ENCODE measurements at regions not wholly inside any gene's neighbourhood (a gene's known extent, or its start where the extent isn't known, plus 50 kb on each side); places are given as distances from the start of the nearest gene placed in this dataset.

- no peak overlapping the region for H3K4me2 ChIP-seq (ENCODE audit: insufficient read depth in 1 of 2, low read depth in 2 of 2, low read length in 2 of 2)
- H4K8ac ChIP-seq (ENCODE audit: extremely low read depth, insufficient read depth, low read length) = no peak overlapping the region
- no peak for DNase-seq (ENCODE audit: low read depth in 1 of 2, low spot score in 2 of 2)
- H3K23ac ChIP-seq (ENCODE audit: insufficient read length) = no peak overlapping the region
- H3K4me3 ChIP-seq (ENCODE audit: extremely low read depth in 1 of 4, insufficient read depth in 2 of 4, low read depth in 3 of 4, low read length in 4 of 4) = no peak overlapping the region
- TF ChIP-seq SP1 (IDR thresholded peaks at IDR 0.05; ENCODE audit: low read depth, low read length) (no peak), TBP (IDR thresholded peaks at IDR 0.05; ENCODE audit: low read depth, low read length) (no peak), ATF2 (IDR thresholded peaks at IDR 0.05; ENCODE audit: low read length) (no peak), HDAC2 (IDR thresholded peaks at IDR 0.05; ENCODE audit: borderline replicate concordance in 1 of 2, low read depth in 2 of 2, low read length in 2 of 2) (no peak), SUZ12 (IDR thresholded peaks at IDR 0.05; ENCODE audit: low read length) (no peak)
- no peak overlapping the region for H2BK120ac ChIP-seq (replicated peaks; ENCODE audit: low read depth, low read length)
- H3K79me1 ChIP-seq (ENCODE audit: low read depth, low read length) = no peaks in the 10 kb centered on the region
- no peak overlapping the region for H2BK5ac ChIP-seq (ENCODE audit: low read depth, low read length)
- ChIA-PET POLR2A (ENCODE audit: partially characterized antibody) (no interaction called here), CTCF (ENCODE audit: partially characterized antibody) (interaction anchor here (1.0 kb wide), 1 partner anchor 28 kb away, joined by 3 read pairs; no protein-coding TSS in a partner anchor)
- no peak overlapping the region for H2BK20ac ChIP-seq (ENCODE audit: low read length)
- 93% methylated on average over 2 of the region's 2 CpGs; no CpG with 5 or more reads in 1 of the 2 experiments for WGBS, 2 experiments (ENCODE audit: extremely low coverage in 1 of 2, insufficient coverage in 1 of 2, insufficient read length in 1 of 2, insufficient replicate concordance in 2 of 2, low coverage in 1 of 2, low lambda C conversion rate in 2 of 2, missing lambda C conversion rate in 1 of 2)
- H2BK15ac ChIP-seq (ENCODE audit: low read length) = no peak overlapping the region
- no peak overlapping the region for H3K9ac ChIP-seq (replicated peaks in 1 of 4; ENCODE audit: extremely low read depth in 1 of 4, low read depth in 3 of 4, low read length in 3 of 4)
- H3K36me3 ChIP-seq (ENCODE audit: control insufficient read depth in 2 of 4, insufficient read depth in 4 of 4, low read length in 3 of 4) = no peaks in the 10 kb centered on the region
- H3K79me2 ChIP-seq (ENCODE audit: control insufficient read depth in 1 of 2, insufficient read depth in 2 of 2, low read length in 2 of 2) = no peaks in the 10 kb centered on the region
- H2AFZ ChIP-seq (ENCODE audit: low read length) = no peak overlapping the region
- no peak overlapping the region for H3K56ac ChIP-seq (replicated peaks; ENCODE audit: insufficient read length, low read depth, low read length)
- H2AK5ac ChIP-seq (ENCODE audit: low read depth, low read length) = no peak overlapping the region
- no peak overlapping the region for H3K4ac ChIP-seq (replicated peaks; ENCODE audit: insufficient read length, low read depth, low read length)
- no peaks in the 10 kb centered on the region for H3K4me1 ChIP-seq (replicated peaks in 1 of 4; ENCODE audit: control insufficient read depth in 3 of 4, insufficient read depth in 4 of 4, low read length in 3 of 4)
- no peak for FAIRE-seq
- H3K14ac ChIP-seq (ENCODE audit: insufficient read length) = no peak overlapping the region
- H4K5ac ChIP-seq (ENCODE audit: insufficient read length, low read depth, low read length) = no peak overlapping the region
- H3K18ac ChIP-seq (ENCODE audit: extremely low read depth, low read length) = no peak overlapping the region
- H3K27me3 ChIP-seq (replicated peaks in 1 of 4; ENCODE audit: control insufficient read depth in 3 of 4, extremely low read depth in 1 of 4, insufficient read depth in 3 of 4, low read length in 3 of 4) = no peaks in the 10 kb centered on the region
- no peaks in the 10 kb centered on the region for H3K23me2 ChIP-seq (ENCODE audit: low read depth, low read length)
- H3K9me3 ChIP-seq (ENCODE audit: insufficient read depth in 2 of 2, low read depth in 1 of 2, low read length in 1 of 2) = no peaks in the 10 kb centered on the region
- H2BK12ac ChIP-seq (ENCODE audit: low read depth, low read length) = no peak overlapping the region
- no peak overlapping the region for H3K27ac ChIP-seq (ENCODE audit: low read depth, low read length)
- no peaks in the 10 kb centered on the region for H4K20me1 ChIP-seq (replicated peaks in 1 of 2; ENCODE audit: control insufficient read depth in 1 of 2, insufficient read depth in 2 of 2, low read length in 2 of 2)
- no peak overlapping the region for H4K91ac ChIP-seq (replicated peaks; ENCODE audit: insufficient read length, low read length)
Measured at GRCh38 chr2:14322306-14322705, 310.2 kb upstream of the LRATD1 start.

Data from H1 (cell line).